Immature natural killer cell (primary cell): ENCODE measurements at regions not wholly inside any gene's neighbourhood (a gene's known extent, or its start where the extent isn't known, plus 50 kb on each side); places are given as distances from the start of the nearest gene placed in this dataset.

ENCODE experiments used
- DNase-seq, 3 donors: peaks; one replicate each; pipeline ENCODE4 v3.0.0; 2022; ENCODE audit warnings: mixed read lengths in 1 of 3
- H3K27ac Mint-ChIP-seq, 6 donors: one replicate each; pipeline ENCODE4 v1.8.0; 2020; ENCODE audit warnings: mixed read lengths in 6 of 6, mild to moderate bottlenecking in 5 of 6, inconsistent platforms in 4 of 6, moderate library complexity in 3 of 6
- H3K27me3 Mint-ChIP-seq, 3 donors: one replicate each; pipeline ENCODE4 v1.8.0; 2020 to 2021; ENCODE audit warnings: low read depth in 3 of 3, mild to moderate bottlenecking in 3 of 3, mixed read lengths in 3 of 3, moderate library complexity in 3 of 3, inconsistent platforms in 1 of 3
- H3K36me3 Mint-ChIP-seq, 3 donors: one replicate each; pipeline ENCODE4 v1.8.0; 2020; ENCODE audit warnings: mixed read lengths in 3 of 3, inconsistent platforms in 2 of 3, mild to moderate bottlenecking in 2 of 3
- H3K4me1 Mint-ChIP-seq, 2 donors: one replicate each; pipeline ENCODE4 v1.8.0; 2020; ENCODE audit warnings: inconsistent platforms in 2 of 2, mild to moderate bottlenecking in 2 of 2, mixed read lengths in 2 of 2, moderate library complexity in 1 of 2
- H3K4me3 Mint-ChIP-seq, 5 donors: one replicate each; pipeline ENCODE4 v1.8.0; 2020; ENCODE audit warnings: mild to moderate bottlenecking in 5 of 5, mixed read lengths in 5 of 5, inconsistent platforms in 3 of 5, moderate library complexity in 3 of 5
- H3K9me3 Mint-ChIP-seq, 6 donors: one replicate each; pipeline ENCODE4 v1.8.0; 2020; ENCODE audit warnings: mild to moderate bottlenecking in 6 of 6, mixed read lengths in 6 of 6, inconsistent platforms in 4 of 6, moderate library complexity in 3 of 6

- Mint-ChIP-seq H3K4me3 (no peak overlapping the region), H3K9me3 (no peaks in the 10 kb centered on the region), H3K36me3 (no peaks in the 10 kb centered on the region), H3K27me3 (peaks cover 2 to 4% (median 2%) of the 10 kb centered on the region in 3 donors), H3K27ac (no peak overlapping the region), H3K4me1 (no peaks in the 10 kb centered on the region)
- DNase-seq = no peak
Measured at GRCh38 chr1:14514739-14515138, 83.7 kb upstream of the KAZN start.

GRCh38 chr1:14516974-14517840 is 81.3 kb upstream of the KAZN start:
- H3K27me3 Mint-ChIP-seq = peaks cover 2% of the 10 kb centered on the region in 3 donors
- H3K4me3 Mint-ChIP-seq = no peak overlapping the region
- no peaks in the 10 kb centered on the region for H3K9me3 Mint-ChIP-seq
- H3K27ac Mint-ChIP-seq = no peak overlapping the region
- no peak for DNase-seq
- no peaks in the 10 kb centered on the region for H3K4me1 Mint-ChIP-seq
- H3K36me3 Mint-ChIP-seq = no peaks in the 10 kb centered on the region

- Mint-ChIP-seq H3K36me3 (no peaks in the 10 kb centered on the region), H3K9me3 (no peaks in the 10 kb centered on the region), H3K4me3 (no peak overlapping the region), H3K27ac (no peak overlapping the region), H3K4me1 (no peaks in the 10 kb centered on the region), H3K27me3 (peaks cover 2% of the 10 kb centered on the region in 3 donors)
- DNase-seq = no peak
Measured at GRCh38 chr1:14517841-14518180, 80.7 kb upstream of the KAZN start.

- Mint-ChIP-seq H3K27me3 (peaks cover 2 to 4% (median 4%) of the 10 kb centered on the region in 3 donors), H3K4me3 (no peak overlapping the region), H3K27ac (no peak overlapping the region), H3K4me1 (no peaks in the 10 kb centered on the region), H3K36me3 (no peaks in the 10 kb centered on the region), H3K9me3 (no peaks in the 10 kb centered on the region)
- no peak for DNase-seq
Measured at GRCh38 chr1:14519976-14520375, 78.5 kb upstream of the KAZN start.

- DNase-seq = no peak
- Mint-ChIP-seq H3K9me3 (no peaks in the 10 kb centered on the region), H3K27me3 (peaks cover 2 to 4% (median 4%) of the 10 kb centered on the region in 3 donors), H3K27ac (no peak overlapping the region), H3K4me1 (no peaks in the 10 kb centered on the region), H3K4me3 (no peak overlapping the region), H3K36me3 (no peaks in the 10 kb centered on the region)
Measured at GRCh38 chr1:14520514-14521163, 77.8 kb upstream of the KAZN start.

GRCh38 chr1:14521622-14522021 is 76.9 kb upstream of the KAZN start:
- Mint-ChIP-seq H3K36me3 (no peaks in the 10 kb centered on the region), H3K4me3 (no peak overlapping the region), H3K27ac (no peak overlapping the region), H3K9me3 (no peaks in the 10 kb centered on the region), H3K27me3 (peaks cover 2 to 4% (median 4%) of the 10 kb centered on the region in 3 donors), H3K4me1 (no peaks in the 10 kb centered on the region)
- DNase-seq = no peak

GRCh38 chr1:14522077-14522925 is 76.2 kb upstream of the KAZN start:
- DNase-seq = no peak
- Mint-ChIP-seq H3K36me3 (no peaks in the 10 kb centered on the region), H3K27ac (no peak overlapping the region), H3K27me3 (peaks cover 0 to 4% (median 4%) of the 10 kb centered on the region in 3 donors), H3K4me1 (no peaks in the 10 kb centered on the region), H3K4me3 (no peak overlapping the region), H3K9me3 (no peaks in the 10 kb centered on the region)

- Mint-ChIP-seq H3K4me1 (no peaks in the 10 kb centered on the region), H3K36me3 (no peaks in the 10 kb centered on the region), H3K4me3 (no peak overlapping the region), H3K27me3 (peaks cover 0 to 7% (median 3%) of the 10 kb centered on the region in 3 donors), H3K27ac (no peak overlapping the region), H3K9me3 (no peaks in the 10 kb centered on the region)
- no peak for DNase-seq
Measured at GRCh38 chr1:14522926-14523241, 75.6 kb upstream of the KAZN start.

- no peaks in the 10 kb centered on the region for H3K9me3 Mint-ChIP-seq
- H3K4me1 Mint-ChIP-seq = no peaks in the 10 kb centered on the region
- H3K4me3 Mint-ChIP-seq = no peak overlapping the region
- H3K27ac Mint-ChIP-seq = no peak overlapping the region
- peaks cover 0 to 9% (median 5%) of the 10 kb centered on the region in 3 donors for H3K27me3 Mint-ChIP-seq
- no peaks in the 10 kb centered on the region for H3K36me3 Mint-ChIP-seq
- DNase-seq = no peak
Measured at GRCh38 chr1:14524826-14525636, 73.5 kb upstream of the KAZN start.

- Mint-ChIP-seq H3K9me3 (no peaks in the 10 kb centered on the region), H3K4me1 (no peaks in the 10 kb centered on the region), H3K27ac (no peak overlapping the region), H3K27me3 (peaks cover 1 to 6% (median 5%) of the 10 kb centered on the region in 3 donors), H3K36me3 (no peaks in the 10 kb centered on the region), H3K4me3 (no peak overlapping the region)
- no peak for DNase-seq
Measured at GRCh38 chr1:14529475-14529874, 69.0 kb upstream of the KAZN start.

- Mint-ChIP-seq H3K27me3 (peaks cover 1 to 14% (median 4%) of the 10 kb centered on the region in 3 donors), H3K9me3 (no peaks in the 10 kb centered on the region), H3K36me3 (no peaks in the 10 kb centered on the region), H3K4me3 (no peak overlapping the region), H3K27ac (no peak overlapping the region), H3K4me1 (no peaks in the 10 kb centered on the region)
- DNase-seq = no peak
Measured at GRCh38 chr1:14531519-14531918, 67.0 kb upstream of the KAZN start.

- Mint-ChIP-seq H3K4me1 (no peaks in the 10 kb centered on the region), H3K4me3 (no peak overlapping the region), H3K36me3 (no peaks in the 10 kb centered on the region), H3K9me3 (no peaks in the 10 kb centered on the region), H3K27ac (no peak overlapping the region), H3K27me3 (peaks cover 4 to 10% (median 5%) of the 10 kb centered on the region in 3 donors)
- no peak for DNase-seq
Measured at GRCh38 chr1:14535619-14536355, 62.7 kb upstream of the KAZN start.

- Mint-ChIP-seq H3K4me3 (no peak overlapping the region), H3K27me3 (peaks cover 5 to 12% (median 6%) of the 10 kb centered on the region in 3 donors), H3K9me3 (no peaks in the 10 kb centered on the region), H3K36me3 (no peaks in the 10 kb centered on the region), H3K4me1 (no peaks in the 10 kb centered on the region), H3K27ac (no peak overlapping the region)
- DNase-seq = no peak
Measured at GRCh38 chr1:14538335-14538734, 60.1 kb upstream of the KAZN start.
